GM12878 (cell line): ENCODE measurements at regions not wholly inside any gene's neighbourhood (a gene's known extent, or its start where the extent isn't known, plus 50 kb on each side); places are given as distances from the start of the nearest gene placed in this dataset.

ENCODE experiments used
- ATAC-seq: fragments of 200-7000 bp; cut with Tn5 transposase; 3 replicates; pipeline ENCODE4 v1.9.1; 2020; ENCODE audit warnings: mild to moderate bottlenecking, moderate library complexity
- BruUV-seq: library from RNA; stranded (reverse); fragments of 400-500 nt; replicated peaks from 2 replicates; lab custom pipeline; 2021; lab: Mats Ljungman, UMichigan
- CTCF ChIA-PET: fragments of 300-600 bp; sonication (Branson Sonifier 250); formaldehyde crosslinking; extraction: SDS; loops from one replicate; lab custom pipeline; 2021; ENCODE audit warnings: inconsistent platforms; lab: Yijun Ruan, JAX
- POLR2A ChIA-PET: fragments of 350-600 bp; formaldehyde crosslinking; extraction: SDS; loops from one replicate; lab custom pipeline; 2021; ENCODE audit warnings: inconsistent platforms; lab: Charles Lee
- RAD21 ChIA-PET: fragments of 300-600 bp; sonication (Branson Sonifier 250); formaldehyde crosslinking; loops from one replicate; lab custom pipeline; 2023; ENCODE audit warnings: antibody characterized with exemption; ENCODE audit not compliant: unreplicated experiment; lab: Charles Lee
- SMC1A ChIA-PET: fragments of 300-600 bp; sonication (Branson Sonifier 250); formaldehyde crosslinking; loops from one replicate; lab custom pipeline; 2023; ENCODE audit not compliant: unreplicated experiment, uncharacterized antibody; lab: Charles Lee
- DNase-seq: peaks from one replicate; pipeline ENCODE4 v3.0.0-alpha.2; 2011; ENCODE audit warnings: low read depth, low spot score
- FAIRE-seq: peaks from 3 replicates; lab custom pipeline; 2011; peaks lifted over from hg19 to GRCh38; lab: Jason Lieb, UNC
- H2AFZ ChIP-seq: 2 replicates; pipeline ENCODE4 v1.6.0; 2011; ENCODE audit warnings: low read depth, low read length, control low read depth; ENCODE audit not compliant: control insufficient read depth
- H3K27ac ChIP-seq: 2 replicates; pipeline ENCODE4 v1.5.1; 2011; ENCODE audit warnings: control low read depth; ENCODE audit not compliant: control insufficient read depth, insufficient read depth
- H3K27me3 ChIP-seq, 2 experiments: replicated peaks in 1 of 2; 2 replicates each; pipeline versions ENCODE4 v1.6.0 to v1.6.1; 2011; ENCODE audit warnings: low read length in 1 of 2; ENCODE audit not compliant: control insufficient read depth in 2 of 2, insufficient read depth in 2 of 2
- H3K36me3 ChIP-seq, 2 experiments: 2 replicates each; pipeline ENCODE4 v1.5.1; 2011; ENCODE audit warnings: low read length in 1 of 2; ENCODE audit not compliant: control insufficient read depth in 2 of 2, insufficient read depth in 2 of 2
- H3K4me1 ChIP-seq: 2 replicates; pipeline ENCODE4 v1.6.1; 2011; ENCODE audit warnings: mild to moderate bottlenecking, low read length, moderate library complexity, mixed read lengths; ENCODE audit not compliant: control insufficient read depth, insufficient read depth
- H3K4me2 ChIP-seq: 2 replicates; pipeline ENCODE4 v1.6.0; 2011; ENCODE audit warnings: control low read depth; ENCODE audit not compliant: control insufficient read depth, insufficient read depth
- H3K4me3 ChIP-seq: fragments of 200-600 bp; sonication (generic); 2 replicates; pipeline ENCODE4 v1.5.1; 2016
- H3K79me2 ChIP-seq: 2 replicates; pipeline ENCODE4 v1.6.0; 2011; ENCODE audit warnings: low read length; ENCODE audit not compliant: control insufficient read depth, insufficient read depth
- H3K9ac ChIP-seq: 2 replicates; pipeline ENCODE4 v1.8.0; 2011; ENCODE audit warnings: low read length, control low read depth, mixed read lengths; ENCODE audit not compliant: control insufficient read depth, insufficient read depth
- H3K9me3 ChIP-seq: replicated peaks from 3 replicates; pipeline ENCODE4 v1.5.1; 2011; ENCODE audit warnings: mild to moderate bottlenecking, low read length; ENCODE audit not compliant: control insufficient read depth, insufficient read depth
- H4K20me1 ChIP-seq: 2 replicates; pipeline ENCODE4 v1.6.0; 2011; ENCODE audit not compliant: control insufficient read depth, insufficient read depth
- CEBPB ChIP-seq, 2 experiments: fragments of 150-350 bp in 1 of 2; IDR thresholded peaks; 2 replicates each; pipeline ENCODE4 v1.6.1; 2012 to 2014; ENCODE audit warnings: low read depth in 2 of 2, low read length in 2 of 2, borderline replicate concordance in 1 of 2, inconsistent platforms in 1 of 2
- CHD4 ChIP-seq: fragments of 200-600 bp; sonication (generic); IDR thresholded peaks from 2 replicates; pipeline ENCODE4 v1.6.1; 2016; ENCODE audit warnings: mild to moderate bottlenecking
- EP300 ChIP-seq, 2 experiments: fragments of 150-350 bp in 1 of 2; IDR thresholded peaks; 2 replicates each; pipeline ENCODE4 v1.6.1; 2011 to 2012; ENCODE audit warnings: low read depth in 2 of 2, low read length in 2 of 2, borderline replicate concordance in 1 of 2, improper control_type of control experiment in 1 of 2, inconsistent platforms in 1 of 2; ENCODE audit not compliant: control insufficient read depth in 1 of 2
- PRDM15 ChIP-seq: fragments of 450-650 bp; formaldehyde crosslinking; IDR thresholded peaks from 2 replicates; pipeline ENCODE4 v1.4.0; 2020; ENCODE audit warnings: mild to moderate bottlenecking, moderate library complexity
- RCOR1 ChIP-seq: conservative IDR thresholded peaks from 2 replicates; pipeline ENCODE4 v1.6.1; 2012; ENCODE audit warnings: low read depth, low read length, improper control_type of control experiment
- RELB ChIP-seq: fragments of 450-650 bp; IDR thresholded peaks from 2 replicates; pipeline ENCODE4 v1.6.1; 2017; ENCODE audit warnings: low read depth, mild to moderate bottlenecking, moderate library complexity
- SIN3A ChIP-seq: IDR thresholded peaks from 2 replicates; pipeline ENCODE4 v1.6.1; 2012; ENCODE audit warnings: low read depth, low read length, improper control_type of control experiment
- SMAD1 ChIP-seq: fragments of 450-650 bp; IDR thresholded peaks from 2 replicates; pipeline ENCODE4 v1.6.1; 2018; ENCODE audit warnings: mild to moderate bottlenecking, low read depth; ENCODE audit not compliant: partially characterized antibody
- SMARCA5 ChIP-seq: fragments of 450-650 bp; IDR thresholded peaks from 2 replicates; pipeline ENCODE4 v1.6.1; 2017; ENCODE audit warnings: mild to moderate bottlenecking
- whole genome bisulfite sequencing: methylation state at CpG from one replicate; pipeline ENCODE4 v1.1.6; 2016; ENCODE audit warnings: low lambda C conversion rate; ENCODE audit not compliant: insufficient replicate concordance, insufficient coverage; ENCODE audit errors: missing lambda C conversion rate; 5-methylcytosine and 5-hydroxymethylcytosine counted together
- in situ Hi-C: fragments of 300-500 bp; cut with MboI; formaldehyde crosslinking; loops from 9 replicates; pipeline ENCODE4 v1.14.3; 2018; ENCODE audit warnings: mixed read lengths
- intact Hi-C: fragments of 100-400 bp; cut with micrococcal nuclease; formaldehyde crosslinking; loops from one replicate; pipeline ENCODE4 v1.14.2; 2022; ENCODE audit not compliant: unreplicated experiment

GRCh38 chr7:51518646-51519045, 202.0 kb upstream of the COBL start (continued):
- no peak for TF ChIP-seq PRDM15 (CRISPR knock-in tag)

GRCh38 chr7:51517187-51517586, 200.6 kb upstream of the COBL start:
- Histone ChIP-seq H4K20me1 (no peaks in the 10 kb centered on the region), H3K9me3 (no peaks in the 10 kb centered on the region), H3K4me1 (no peaks in the 10 kb centered on the region), H2AFZ (no peak overlapping the region), H3K27ac (no peak overlapping the region), H3K27me3 (no peaks in the 10 kb centered on the region), H3K79me2 (no peaks in the 10 kb centered on the region), H3K9ac (no peak overlapping the region), H3K36me3 (no peaks in the 10 kb centered on the region), H3K4me3 (no peak overlapping the region), H3K4me2 (no peak overlapping the region)
- FAIRE-seq, result no peak
- whole genome bisulfite sequencing, result 30% methylated on average over 4 of the region's 4 CpGs
- no TSS peak for BruUV-seq
- DNase-seq, result no peak
- ChIA-PET POLR2A (no interaction called here), RAD21 (no interaction called here), CTCF (no interaction called here), SMC1A (no interaction called here)
- in situ Hi-C loops, result no loop called here
- intact Hi-C loops, result no loop called here
- no peak for TF ChIP-seq SMARCA5
- no peak for TF ChIP-seq SIN3A
- no peak for TF ChIP-seq CEBPB (IDR thresholded peaks at IDR 0.05; ENCODE audit: borderline replicate concordance in 1 of 2, low read depth in 2 of 2, low read length in 2 of 2)
- no peak for TF ChIP-seq SMAD1
- TF ChIP-seq RELB, result no peak
- TF ChIP-seq EP300 (IDR thresholded peaks at IDR 0.05; ENCODE audit: borderline replicate concordance in 1 of 2, control insufficient read depth in 1 of 2, low read depth in 2 of 2, low read length in 2 of 2), result no peak
- no peak for TF ChIP-seq RCOR1
- TF ChIP-seq CHD4, result no peak
- ATAC-seq, result no peak
